H1 (cell line): ENCODE measurements at regions not wholly inside any gene's neighbourhood (a gene's known extent, or its start where the extent isn't known, plus 50 kb on each side); places are given as distances from the start of the nearest gene placed in this dataset.

Experiments used
- BRCA1 ChIP-seq: IDR thresholded peaks from 2 replicates; pipeline ENCODE4 v1.6.1; 2012; ENCODE audit warnings: low read depth, low read length, improper control_type of control experiment
- GTF2F1 ChIP-seq: IDR thresholded peaks from 2 replicates; pipeline ENCODE4 v1.6.1; 2012; ENCODE audit warnings: low read depth, low read length, improper control_type of control experiment, borderline replicate concordance
- HDAC6 ChIP-seq: IDR thresholded peaks from one replicate; pipeline ENCODE4 v1.7.1; 2012; ENCODE audit warnings: low read depth, mild to moderate bottlenecking, inconsistent platforms, low read length, moderate library complexity

DNA sequence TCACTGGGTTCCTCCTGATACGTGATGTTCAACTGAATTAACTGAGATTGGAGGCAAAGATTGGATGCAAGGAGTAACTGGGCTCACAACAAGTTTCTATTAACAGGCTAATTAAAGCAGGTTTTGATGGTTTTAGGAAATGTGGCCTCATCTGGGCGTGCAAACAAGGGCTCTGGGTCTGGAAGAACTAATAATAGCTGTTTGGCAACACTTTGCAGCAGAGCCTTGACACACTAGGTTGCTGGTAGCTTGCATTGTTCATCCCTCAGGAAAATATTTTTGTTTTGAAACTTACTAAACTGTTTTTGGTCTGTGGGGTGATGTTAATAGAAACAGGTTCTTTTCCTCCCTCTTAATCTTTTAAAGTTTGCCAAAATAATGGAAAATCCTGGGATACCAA lies 117.2 kb upstream of the CD93 start (continued):
- TF ChIP-seq BRCA1 (no peak), GTF2F1 (no peak), HDAC6 (no peak)
